ENCODE measurements at regions not wholly inside any gene's neighbourhood (a gene's known extent, or its start where the extent isn't known, plus 50 kb on each side); places are given as distances from the start of the nearest gene placed in this dataset.

DNA sequence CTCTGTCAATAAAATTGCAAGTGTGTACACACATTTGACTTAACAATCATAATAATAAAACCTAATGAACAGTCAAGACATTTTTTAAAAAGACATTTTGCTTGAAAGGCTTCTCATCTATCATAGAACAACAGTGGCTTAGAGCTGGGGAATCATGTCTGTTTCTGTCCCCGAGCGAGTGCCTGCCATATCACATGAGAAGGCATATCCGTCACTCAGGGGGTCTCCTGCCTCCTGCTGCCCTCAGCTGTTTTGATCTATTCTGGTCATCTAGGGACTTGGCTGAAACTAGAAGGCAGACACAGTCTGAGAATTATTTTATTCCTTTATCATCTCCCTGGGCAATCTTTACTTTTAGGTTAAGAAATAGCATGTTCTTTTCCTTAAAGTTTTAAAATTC is 278.7 kb upstream of the KLF6 start:
- Histone ChIP-seq H3K4me3 (no peak overlapping the region), H3K4me1 (no peaks in the 10 kb centered on the region), H3K27me3 (ENCODE audit: low read depth) (no peaks in the 10 kb centered on the region), H3K9me3 (no peaks in the 10 kb centered on the region), H3K36me3 (replicated peaks) (no peaks in the 10 kb centered on the region)
- DNase-seq (ENCODE audit: low spot score in 2 of 2) = no peak
- in situ Hi-C loops (cut with MboI; ENCODE audit: low sequenced_read_pairs) = no loop called here

DNA sequence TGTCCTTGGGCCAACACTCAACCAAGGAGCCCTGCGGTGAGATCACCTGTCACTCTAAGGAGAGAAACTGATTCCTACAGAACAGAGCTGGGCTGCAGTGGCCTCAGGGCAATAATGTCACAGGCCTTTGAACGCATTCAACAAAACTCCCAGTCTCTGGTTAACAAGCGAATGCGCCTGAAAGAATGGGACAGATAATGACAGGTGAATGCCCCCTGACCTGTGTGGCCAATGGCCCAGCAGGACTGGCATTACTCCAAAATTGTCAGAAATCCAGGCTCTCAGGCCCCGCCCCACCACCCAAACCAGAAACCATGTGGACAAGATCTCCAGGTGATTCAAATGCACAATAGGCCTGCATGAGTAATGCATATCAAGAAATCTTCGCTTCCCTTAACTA is 277.7 kb upstream of the KLF6 start:
- H3K4me1 ChIP-seq = no peaks in the 10 kb centered on the region
- no peaks in the 10 kb centered on the region for H3K36me3 ChIP-seq (replicated peaks)
- no peak for DNase-seq (ENCODE audit: low spot score in 2 of 2)
- H3K4me3 ChIP-seq = no peak overlapping the region
- H3K27me3 ChIP-seq (ENCODE audit: low read depth) = no peaks in the 10 kb centered on the region
- no peaks in the 10 kb centered on the region for H3K9me3 ChIP-seq
- in situ Hi-C loops (cut with MboI; ENCODE audit: low sequenced_read_pairs) = no loop called here

DNA sequence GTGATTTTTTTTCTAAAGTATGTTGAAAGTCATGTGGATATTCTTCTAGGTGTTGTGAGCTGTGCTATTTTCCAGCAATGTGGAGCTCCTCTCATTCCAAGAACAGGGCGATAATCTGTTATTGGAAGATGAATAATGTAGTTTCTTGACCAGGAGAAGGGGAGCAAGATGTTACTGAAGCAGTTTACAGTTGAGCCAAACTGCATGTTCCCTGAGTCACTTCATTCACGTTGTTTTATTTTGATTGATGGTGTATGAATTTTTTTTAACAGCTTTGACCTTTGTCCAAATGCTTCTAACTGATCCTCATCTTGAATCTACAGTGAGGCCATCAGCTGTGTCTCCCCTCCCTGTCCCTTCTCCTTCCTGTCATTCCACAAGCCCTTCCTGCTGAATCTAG is 277.1 kb upstream of the KLF6 start:
- no peaks in the 10 kb centered on the region for H3K36me3 ChIP-seq (replicated peaks)
- in situ Hi-C loops (cut with MboI; ENCODE audit: low sequenced_read_pairs) = no loop called here
- H3K4me1 ChIP-seq = no peaks in the 10 kb centered on the region
- H3K9me3 ChIP-seq = no peaks in the 10 kb centered on the region
- H3K4me3 ChIP-seq = no peak overlapping the region
- DNase-seq (ENCODE audit: low spot score in 2 of 2) = no peak
- no peaks in the 10 kb centered on the region for H3K27me3 ChIP-seq (ENCODE audit: low read depth)

DNA sequence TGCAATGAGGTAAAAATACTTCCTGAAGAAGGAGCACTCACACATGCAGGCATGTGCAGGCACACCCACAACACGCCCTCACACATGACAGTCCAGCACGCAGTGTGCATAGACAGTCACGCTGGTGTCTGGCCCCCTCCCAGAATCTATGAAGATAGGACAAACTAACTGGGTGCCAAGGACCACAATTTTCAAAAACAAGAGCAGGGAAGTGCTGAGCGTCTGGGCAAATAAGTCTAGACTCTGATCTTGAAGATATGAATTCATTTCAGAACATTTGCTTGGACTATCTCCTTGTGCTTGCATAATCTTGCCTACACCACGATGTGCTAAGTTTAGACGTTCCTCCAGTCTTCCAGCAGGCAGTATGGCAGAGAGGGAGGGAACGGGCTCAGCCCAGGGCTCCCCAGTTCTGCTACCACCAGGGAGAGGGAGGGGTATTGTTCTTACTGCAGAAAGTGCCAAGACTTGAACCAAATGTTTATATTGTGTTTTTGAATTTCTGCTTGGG is 276.5 kb upstream of the KLF6 start:
- DNase-seq (ENCODE audit: low spot score in 2 of 2) = no peak
- H3K4me1 ChIP-seq = no peaks in the 10 kb centered on the region
- H3K27me3 ChIP-seq (ENCODE audit: low read depth) = no peaks in the 10 kb centered on the region
- in situ Hi-C loops (cut with MboI; ENCODE audit: low sequenced_read_pairs) = no loop called here
- H3K4me3 ChIP-seq = no peak overlapping the region
- no peaks in the 10 kb centered on the region for H3K9me3 ChIP-seq
- H3K36me3 ChIP-seq (replicated peaks) = no peaks in the 10 kb centered on the region

DNA sequence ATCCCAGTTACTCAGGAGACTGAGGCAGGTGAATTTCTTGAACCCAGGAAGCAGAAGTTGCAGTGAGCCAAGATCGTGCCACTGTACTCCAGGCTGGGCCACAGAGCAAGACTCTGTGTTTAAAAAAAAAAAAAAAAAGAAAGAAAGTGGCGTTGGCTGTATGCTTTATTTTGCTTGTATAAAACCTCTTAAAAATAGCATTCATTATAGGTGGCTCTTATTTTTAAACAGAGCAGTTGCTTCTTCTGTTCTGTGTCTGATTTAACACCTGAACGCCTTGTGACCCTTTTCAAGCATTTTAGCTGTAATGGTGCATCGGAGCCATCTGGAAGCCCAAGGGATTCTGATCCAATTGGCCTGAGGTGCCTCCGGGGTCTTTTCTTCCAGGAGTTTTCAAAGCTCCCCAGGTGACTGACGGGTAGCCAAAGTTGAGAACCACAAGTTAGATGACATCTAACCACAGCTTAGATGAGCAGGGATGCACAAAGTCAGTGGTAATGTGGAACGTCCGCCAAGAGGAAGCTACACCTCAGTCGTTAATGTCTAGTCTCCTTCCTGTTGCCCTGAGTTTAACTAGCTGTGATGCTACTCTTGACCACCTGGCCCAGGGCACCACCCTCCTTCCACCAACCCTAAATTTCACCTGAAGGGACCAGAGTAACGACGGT is 274.6 kb upstream of the KLF6 start:
- in situ Hi-C loops (cut with MboI; ENCODE audit: low sequenced_read_pairs) = no loop called here
- no peak overlapping the region for H3K4me3 ChIP-seq

DNA sequence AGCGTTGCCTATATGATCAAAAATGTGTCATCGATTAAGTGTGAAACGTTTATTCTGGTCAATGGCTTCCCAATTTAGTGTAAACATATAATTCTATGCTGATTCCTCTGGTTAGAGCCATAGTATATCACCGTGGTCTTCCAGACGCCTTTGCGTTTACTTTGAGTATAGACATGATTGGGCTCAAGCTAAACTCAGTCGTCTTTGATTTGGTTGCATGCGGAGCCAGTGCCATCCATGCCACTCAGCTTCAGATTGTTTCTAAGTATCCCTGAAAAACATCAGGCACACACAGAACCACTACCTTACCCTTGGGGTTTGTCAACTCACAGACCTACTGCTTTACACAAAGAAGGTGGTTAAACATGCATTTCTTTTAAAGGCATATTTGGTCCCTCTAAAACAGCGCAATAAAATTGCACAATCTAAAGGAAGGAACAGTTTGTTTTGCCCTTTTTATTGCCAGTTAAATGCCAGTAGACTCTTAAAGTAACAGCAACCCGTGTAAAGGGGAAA is 273.6 kb upstream of the KLF6 start:
- Histone ChIP-seq H3K27me3 (ENCODE audit: low read depth) (no peaks in the 10 kb centered on the region), H3K9me3 (no peaks in the 10 kb centered on the region), H3K4me1 (no peaks in the 10 kb centered on the region), H3K36me3 (replicated peaks) (no peaks in the 10 kb centered on the region), H3K4me3 (no peak overlapping the region)
- no peak for DNase-seq (ENCODE audit: low spot score in 2 of 2)
- in situ Hi-C loops (cut with MboI; ENCODE audit: low sequenced_read_pairs) = no loop called here

More for the DNA sequence above, 274.6 kb upstream of the KLF6 start:
- no peak for DNase-seq (ENCODE audit: low spot score in 2 of 2)
- no peaks in the 10 kb centered on the region for H3K36me3 ChIP-seq (replicated peaks)
- H3K27me3 ChIP-seq (ENCODE audit: low read depth) = no peaks in the 10 kb centered on the region
- no peaks in the 10 kb centered on the region for H3K4me1 ChIP-seq
- no peaks in the 10 kb centered on the region for H3K9me3 ChIP-seq

DNA sequence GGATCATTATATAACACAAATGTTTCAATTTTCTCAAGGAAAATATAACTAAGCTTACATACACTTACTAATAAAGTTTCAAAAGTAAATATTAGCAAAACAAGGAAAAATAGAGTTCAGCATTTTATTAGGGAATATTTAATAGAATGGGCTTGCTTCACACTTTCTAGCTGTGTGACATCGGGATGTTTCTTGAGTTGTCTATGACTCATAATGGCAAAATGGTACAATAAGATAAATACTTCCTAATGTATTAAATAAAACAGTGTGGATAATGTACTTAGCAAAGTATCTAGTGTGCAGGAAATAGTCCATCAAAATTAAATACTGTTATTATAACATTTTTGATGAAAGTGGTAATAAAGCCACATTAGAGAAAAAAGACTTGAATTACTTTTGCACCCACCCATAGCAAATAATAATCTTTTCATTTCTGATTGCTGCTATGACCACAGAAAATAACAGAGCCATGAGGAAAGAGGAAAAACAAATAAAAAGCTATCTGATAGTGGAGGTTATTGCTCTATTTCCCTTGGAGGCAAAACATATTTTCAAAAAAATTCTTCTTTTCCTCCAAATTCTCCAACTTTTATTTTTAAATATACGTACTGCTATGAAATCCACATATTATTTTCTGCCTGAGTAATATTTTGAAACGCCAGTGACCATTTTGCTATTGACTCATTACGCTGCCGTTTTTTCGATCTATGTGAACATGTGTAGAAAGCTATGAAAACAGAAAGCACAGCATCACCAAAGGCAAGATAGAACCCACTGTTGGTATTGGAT is 272.9 kb upstream of the KLF6 start:
- Histone ChIP-seq H3K9me3 (no peaks in the 10 kb centered on the region), H3K4me1 (no peaks in the 10 kb centered on the region), H3K27me3 (ENCODE audit: low read depth) (no peaks in the 10 kb centered on the region), H3K4me3 (no peak overlapping the region), H3K36me3 (replicated peaks) (no peaks in the 10 kb centered on the region)
- in situ Hi-C loops (cut with MboI; ENCODE audit: low sequenced_read_pairs) = no loop called here
- DNase-seq (ENCODE audit: low spot score in 2 of 2) = no peak

DNA sequence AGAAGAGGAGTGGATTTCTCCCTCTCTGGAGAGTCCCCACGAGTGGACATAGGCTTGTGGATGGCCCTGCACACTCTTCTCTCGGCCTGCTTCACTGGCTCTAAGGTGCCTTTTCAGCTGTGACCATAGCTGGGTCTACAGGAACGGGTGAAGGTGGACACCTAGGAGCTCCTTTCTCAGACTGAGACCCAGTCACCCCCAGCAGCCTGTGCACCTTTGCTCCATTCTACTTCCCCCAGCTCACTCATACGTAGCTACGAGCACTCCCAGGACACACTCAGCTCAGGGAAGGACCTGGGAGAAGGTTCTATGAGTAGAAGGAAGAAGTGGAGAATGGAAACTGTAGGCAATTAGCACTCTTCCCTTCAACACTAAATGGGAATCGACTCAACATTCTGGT is 272.0 kb upstream of the KLF6 start:
- Histone ChIP-seq H3K27me3 (ENCODE audit: low read depth) (no peaks in the 10 kb centered on the region), H3K36me3 (replicated peaks) (no peaks in the 10 kb centered on the region), H3K9me3 (no peaks in the 10 kb centered on the region), H3K4me1 (no peaks in the 10 kb centered on the region), H3K4me3 (no peak overlapping the region)
- in situ Hi-C loops (cut with MboI; ENCODE audit: low sequenced_read_pairs) = no loop called here
- DNase-seq (ENCODE audit: low spot score in 2 of 2) = no peak

DNA sequence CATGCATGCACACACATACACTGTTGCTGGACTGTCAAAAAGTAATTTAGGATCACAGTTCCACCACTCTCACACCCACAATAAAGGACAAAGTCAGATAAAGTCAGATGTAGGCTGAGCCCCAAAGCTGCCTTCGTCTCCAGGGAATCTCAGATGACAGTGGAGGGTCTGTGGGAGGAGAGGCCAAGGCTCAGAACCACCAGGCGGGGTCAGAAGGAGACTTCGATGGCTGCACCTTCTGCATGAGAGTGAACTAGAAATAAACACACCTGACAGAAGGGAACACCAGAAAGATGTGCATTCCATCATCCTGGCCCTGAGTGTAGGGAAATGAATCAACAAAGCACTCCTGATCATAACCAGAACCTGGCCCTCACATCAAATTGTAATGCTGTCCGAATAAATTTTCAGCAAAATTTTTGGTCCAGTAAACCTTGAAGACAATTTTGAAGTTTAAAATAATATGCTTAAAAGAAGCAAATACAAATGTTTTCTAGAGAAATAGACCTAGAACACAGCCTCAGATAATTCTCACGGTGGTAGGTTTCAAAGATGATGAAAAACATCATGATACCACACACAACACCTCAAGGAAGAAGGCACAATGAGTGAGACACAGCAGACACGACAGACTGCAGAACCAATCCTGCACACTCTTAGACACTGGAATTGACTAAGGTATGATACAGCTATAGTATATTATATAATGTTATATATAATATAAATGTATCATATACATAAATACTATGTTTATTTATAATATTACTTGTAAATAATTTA is 269.8 kb upstream of the KLF6 start:
- Histone ChIP-seq H3K9me3 (no peaks in the 10 kb centered on the region), H3K27me3 (ENCODE audit: low read depth) (no peaks in the 10 kb centered on the region), H3K4me3 (no peak overlapping the region), H3K36me3 (replicated peaks) (no peaks in the 10 kb centered on the region), H3K4me1 (no peaks in the 10 kb centered on the region)
- in situ Hi-C loops (cut with MboI; ENCODE audit: low sequenced_read_pairs) = no loop called here
- DNase-seq (ENCODE audit: low spot score in 2 of 2) = no peak

DNA sequence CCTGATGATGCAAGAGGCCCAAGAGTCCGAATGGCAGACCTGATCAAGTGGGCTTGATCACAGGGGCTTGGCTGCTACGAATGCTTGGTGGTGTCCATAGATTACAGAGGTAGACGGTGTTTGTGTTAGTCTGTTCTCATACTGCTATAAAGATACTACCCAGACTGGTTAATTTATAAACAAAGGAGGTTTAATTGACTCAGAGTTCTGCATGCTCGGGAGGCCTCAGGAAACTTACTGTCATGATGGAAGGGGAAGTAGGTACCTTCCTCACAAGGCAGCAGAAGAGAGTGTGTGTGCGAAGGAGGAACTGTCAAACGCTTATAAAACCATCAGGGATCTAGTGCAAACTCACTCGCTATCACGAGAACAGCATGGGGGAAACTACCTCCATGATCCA is 268.9 kb upstream of the KLF6 start:
- DNase-seq (ENCODE audit: low spot score in 2 of 2) = no peak
- Histone ChIP-seq H3K27me3 (ENCODE audit: low read depth) (no peaks in the 10 kb centered on the region), H3K9me3 (no peaks in the 10 kb centered on the region), H3K36me3 (replicated peaks) (no peaks in the 10 kb centered on the region), H3K4me1 (no peaks in the 10 kb centered on the region), H3K4me3 (no peak overlapping the region)
- in situ Hi-C loops (cut with MboI; ENCODE audit: low sequenced_read_pairs) = no loop called here

DNA sequence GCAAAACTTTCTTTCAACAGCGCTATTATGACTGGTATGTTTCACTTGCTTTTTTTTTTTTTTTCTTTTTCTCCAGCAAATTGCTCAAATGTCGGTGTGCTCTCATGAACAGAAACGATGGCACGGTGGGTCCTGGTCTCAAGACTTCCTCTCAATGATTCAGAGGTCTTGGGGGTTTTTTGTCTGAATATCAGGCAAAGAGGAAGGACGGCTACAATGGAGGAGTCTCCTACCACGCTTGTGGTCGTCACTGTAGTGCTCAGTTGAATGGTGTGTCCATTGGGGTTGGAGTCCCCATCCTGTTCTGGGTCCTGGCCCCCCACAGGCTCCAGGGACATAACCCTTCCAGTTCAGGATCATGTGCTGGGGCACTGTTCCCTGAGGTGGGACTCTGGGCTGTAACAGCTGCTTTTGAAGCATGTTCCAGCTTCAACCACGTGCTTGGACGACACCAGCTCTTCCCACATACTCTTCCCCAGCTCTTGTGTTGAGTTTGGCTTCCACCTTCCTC is 266.7 kb upstream of the KLF6 start:
- DNase-seq (ENCODE audit: low spot score in 2 of 2) = no peak
- in situ Hi-C loops (cut with MboI; ENCODE audit: low sequenced_read_pairs) = no loop called here
- no peaks in the 10 kb centered on the region for H3K4me1 ChIP-seq
- H3K36me3 ChIP-seq (replicated peaks) = no peaks in the 10 kb centered on the region
- H3K4me3 ChIP-seq = no peak overlapping the region
- H3K9me3 ChIP-seq = no peaks in the 10 kb centered on the region
- H3K27me3 ChIP-seq (ENCODE audit: low read depth) = no peaks in the 10 kb centered on the region

DNA sequence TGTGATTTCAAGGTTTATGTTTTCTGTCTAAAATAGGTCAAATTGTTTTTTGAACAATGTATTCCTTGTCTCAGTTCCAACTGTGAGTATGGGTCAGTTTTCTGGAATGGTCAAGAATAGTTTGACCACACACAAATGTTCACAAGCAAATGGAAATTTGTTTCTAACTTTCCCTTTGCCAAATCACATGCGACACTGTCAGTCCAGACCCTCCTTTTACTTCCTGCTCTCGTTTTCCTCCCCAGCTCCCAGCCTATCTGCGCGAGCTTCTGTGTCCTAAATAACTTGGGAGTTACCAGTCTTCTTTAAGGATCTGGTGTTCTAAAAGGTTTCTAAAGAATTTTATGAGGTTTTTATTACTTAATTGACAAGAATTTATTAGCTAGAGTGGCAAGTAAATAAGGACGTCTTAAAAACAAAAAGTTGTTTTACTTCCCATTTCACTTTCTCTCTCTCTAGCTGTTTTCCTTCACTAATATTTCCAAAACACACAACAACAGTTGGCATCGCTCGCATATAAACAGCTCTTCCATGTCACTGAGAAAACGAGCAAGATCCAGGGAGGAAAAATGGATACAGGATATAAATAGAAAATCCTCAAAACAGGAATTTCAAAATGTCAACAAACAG is 266.1 kb upstream of the KLF6 start:
- Histone ChIP-seq H3K4me1 (no peaks in the 10 kb centered on the region), H3K4me3 (no peak overlapping the region), H3K27me3 (ENCODE audit: low read depth) (no peaks in the 10 kb centered on the region), H3K9me3 (no peaks in the 10 kb centered on the region), H3K36me3 (replicated peaks) (no peaks in the 10 kb centered on the region)
- in situ Hi-C loops (cut with MboI; ENCODE audit: low sequenced_read_pairs) = no loop called here
- no peak for DNase-seq (ENCODE audit: low spot score in 2 of 2)

DNA sequence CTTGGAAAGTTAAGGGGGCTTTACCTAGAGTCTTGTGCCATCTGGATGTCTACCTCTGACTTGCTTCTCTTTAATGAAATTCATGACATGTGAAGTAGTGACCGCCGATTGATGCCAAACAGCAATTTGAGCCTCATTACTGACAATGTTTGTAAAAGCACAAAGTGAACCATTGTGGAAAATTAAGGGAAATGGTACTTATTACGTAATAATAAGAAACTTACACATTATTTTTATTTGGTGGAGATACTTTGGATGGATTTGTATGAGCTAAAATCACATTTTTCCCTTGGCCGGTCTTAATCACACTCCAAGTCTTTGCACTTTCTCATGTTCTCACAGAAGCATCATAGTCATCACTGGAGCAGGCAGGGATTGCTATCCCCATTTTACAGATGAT is 265.1 kb upstream of the KLF6 start:
- H3K4me1 ChIP-seq = no peaks in the 10 kb centered on the region

More for the DNA sequence above, 265.1 kb upstream of the KLF6 start:
- no peaks in the 10 kb centered on the region for H3K9me3 ChIP-seq
- in situ Hi-C loops (cut with MboI; ENCODE audit: low sequenced_read_pairs) = no loop called here
- no peak overlapping the region for H3K4me3 ChIP-seq
- no peaks in the 10 kb centered on the region for H3K27me3 ChIP-seq (ENCODE audit: low read depth)
- no peaks in the 10 kb centered on the region for H3K36me3 ChIP-seq (replicated peaks)
- DNase-seq (ENCODE audit: low spot score in 2 of 2) = no peak

Measured in HAP-1 (cell line).